ENCODE measurements at regions not wholly inside any gene's neighbourhood (a gene's known extent, or its start where the extent isn't known, plus 50 kb on each side); places are given as distances from the start of the nearest gene placed in this dataset.

- no peaks in the 10 kb centered on the region for H3K36me3 ChIP-seq (ENCODE audit: control insufficient read depth in 4 of 4, insufficient read depth in 4 of 4, low read length in 3 of 4)
- no peak overlapping the region for H3K4me3 ChIP-seq (ENCODE audit: control insufficient read depth in 1 of 7, extremely low read depth in 1 of 7, insufficient read depth in 4 of 7, low read depth in 2 of 7, low read length in 6 of 7)
- no peaks in the 10 kb centered on the region for H3K4me1 ChIP-seq (ENCODE audit: control extremely low read depth in 1 of 4, control insufficient read depth in 4 of 4, insufficient read depth in 4 of 4, low read length in 3 of 4)
- no peak overlapping the region for H3K27ac ChIP-seq (ENCODE audit: insufficient read depth in 1 of 2, low read depth in 1 of 2, low read length in 2 of 2, poor library complexity in 1 of 2, severe bottlenecking in 2 of 2)
- H3K27me3 ChIP-seq (replicated peaks in 2 of 5; ENCODE audit: control insufficient read depth in 4 of 5, insufficient read depth in 5 of 5, low read length in 4 of 5): no peaks in the 10 kb centered on the region
- H3K9me3 ChIP-seq (ENCODE audit: control extremely low read depth in 1 of 5, control insufficient read depth in 4 of 5, insufficient read depth in 2 of 5, low read depth in 1 of 5, low read length in 4 of 5): no peaks in the 10 kb centered on the region
- CTCF ChIA-PET: no interaction called here
- no peak for DNase-seq
- POLR2A ChIA-PET: no interaction called here
- WGBS (ENCODE audit: insufficient coverage): 80% methylated on average over 1 of the region's 1 CpG
Measured at GRCh38 chrX:7242613-7243012, 94.7 kb upstream of the PUDP start.

GRCh38 chrX:7240929-7241328 lies 93.0 kb upstream of the PUDP start:
- Histone ChIP-seq H3K27ac (ENCODE audit: insufficient read depth in 1 of 2, low read depth in 1 of 2, low read length in 2 of 2, poor library complexity in 1 of 2, severe bottlenecking in 2 of 2) (no peak overlapping the region), H3K4me3 (ENCODE audit: control insufficient read depth in 1 of 7, extremely low read depth in 1 of 7, insufficient read depth in 4 of 7, low read depth in 2 of 7, low read length in 6 of 7) (no peak overlapping the region), H3K36me3 (ENCODE audit: control insufficient read depth in 4 of 4, insufficient read depth in 4 of 4, low read length in 3 of 4) (no peaks in the 10 kb centered on the region), H3K27me3 (replicated peaks in 2 of 5; ENCODE audit: control insufficient read depth in 4 of 5, insufficient read depth in 5 of 5, low read length in 4 of 5) (no peaks in the 10 kb centered on the region), H3K9me3 (ENCODE audit: control extremely low read depth in 1 of 5, control insufficient read depth in 4 of 5, insufficient read depth in 2 of 5, low read depth in 1 of 5, low read length in 4 of 5) (no peaks in the 10 kb centered on the region), H3K4me1 (ENCODE audit: control extremely low read depth in 1 of 4, control insufficient read depth in 4 of 4, insufficient read depth in 4 of 4, low read length in 3 of 4) (no peaks in the 10 kb centered on the region)
- ChIA-PET CTCF (no interaction called here), POLR2A (no interaction called here)
- DNase-seq: no peak
- no CpG with 5 or more reads among the region's 2 CpGs for WGBS (ENCODE audit: insufficient coverage)

DNA sequence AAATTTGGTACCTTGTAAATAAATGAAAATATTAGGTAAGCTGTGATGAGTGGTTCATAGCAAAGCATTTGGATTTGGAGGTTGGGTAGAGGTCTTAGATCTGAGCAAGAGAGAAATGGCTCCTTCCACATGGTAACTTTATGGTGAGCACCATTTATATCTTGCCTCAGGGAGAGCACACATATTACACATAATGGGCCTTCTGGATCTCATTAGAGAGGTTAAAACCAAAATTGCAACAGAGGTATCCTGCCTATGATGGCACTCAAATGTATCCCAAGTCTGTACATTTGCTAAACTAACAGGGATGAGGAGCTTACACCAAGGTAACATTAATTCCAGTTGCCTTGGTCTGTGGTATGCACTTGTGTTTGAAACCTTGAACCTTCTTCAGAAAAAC lies 87.1 kb upstream of the PUDP start:
- POLR2A ChIA-PET: no interaction called here
- CTCF ChIA-PET: no interaction called here
- no peak overlapping the region for H3K27ac ChIP-seq (ENCODE audit: insufficient read depth in 1 of 2, low read depth in 1 of 2, low read length in 2 of 2, poor library complexity in 1 of 2, severe bottlenecking in 2 of 2)
- DNase-seq: no peak
- no peaks in the 10 kb centered on the region for H3K4me1 ChIP-seq (ENCODE audit: control extremely low read depth in 1 of 4, control insufficient read depth in 4 of 4, insufficient read depth in 4 of 4, low read length in 3 of 4)
- H3K4me3 ChIP-seq (ENCODE audit: control insufficient read depth in 1 of 7, extremely low read depth in 1 of 7, insufficient read depth in 4 of 7, low read depth in 2 of 7, low read length in 6 of 7): no peak overlapping the region
- H3K36me3 ChIP-seq (ENCODE audit: control insufficient read depth in 4 of 4, insufficient read depth in 4 of 4, low read length in 3 of 4): no peaks in the 10 kb centered on the region
- H3K9me3 ChIP-seq (ENCODE audit: control extremely low read depth in 1 of 5, control insufficient read depth in 4 of 5, insufficient read depth in 2 of 5, low read depth in 1 of 5, low read length in 4 of 5): peaks cover 0 to 1% (median 0%) of the 10 kb centered on the region in 5 experiments
- H3K27me3 ChIP-seq (replicated peaks in 2 of 5; ENCODE audit: control insufficient read depth in 4 of 5, insufficient read depth in 5 of 5, low read length in 4 of 5): no peaks in the 10 kb centered on the region

DNA sequence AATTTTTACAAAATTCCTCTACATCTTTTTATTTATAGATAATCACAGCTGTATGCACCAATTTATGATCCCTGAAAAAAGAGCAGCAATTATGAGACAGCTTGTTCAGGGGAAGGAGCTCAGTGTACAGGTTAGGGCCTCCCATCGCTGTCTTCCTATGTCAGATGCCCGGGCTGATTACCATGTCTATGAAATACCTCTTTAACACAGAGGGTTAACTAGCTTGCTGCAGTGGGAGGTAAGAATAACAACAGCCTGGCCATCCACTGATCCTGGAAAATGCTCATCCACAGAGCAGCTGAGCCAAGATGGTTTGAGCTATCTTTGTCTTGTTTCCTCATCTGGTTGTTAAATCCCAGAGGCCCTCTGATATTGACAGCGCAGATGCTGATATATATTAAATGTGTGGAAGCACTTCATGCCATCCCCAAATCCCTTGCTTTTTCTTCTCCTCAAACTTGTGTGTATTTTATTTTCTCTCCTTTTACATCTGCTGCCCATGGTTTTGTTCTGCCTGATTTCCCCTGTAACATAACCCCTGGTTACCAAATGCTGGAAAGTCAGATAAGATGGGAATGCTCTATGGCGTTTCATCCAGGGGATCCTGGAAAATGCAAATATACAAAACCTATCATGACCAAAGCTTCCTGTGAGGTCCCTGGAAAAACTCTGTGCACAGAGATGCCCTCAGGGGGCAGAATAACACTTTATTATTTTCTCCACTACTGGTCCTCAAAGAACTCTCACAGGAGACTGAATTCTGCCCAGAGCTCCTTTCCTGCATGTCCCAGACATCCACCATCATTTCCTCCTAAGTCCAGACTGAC lies 85.8 kb upstream of the PUDP start:
- Histone ChIP-seq H3K4me3 (ENCODE audit: control insufficient read depth in 1 of 7, extremely low read depth in 1 of 7, insufficient read depth in 4 of 7, low read depth in 2 of 7, low read length in 6 of 7) (no peak overlapping the region), H3K27ac (ENCODE audit: insufficient read depth in 1 of 2, low read depth in 1 of 2, low read length in 2 of 2, poor library complexity in 1 of 2, severe bottlenecking in 2 of 2) (no peak overlapping the region), H3K27me3 (replicated peaks in 2 of 5; ENCODE audit: control insufficient read depth in 4 of 5, insufficient read depth in 5 of 5, low read length in 4 of 5) (no peaks in the 10 kb centered on the region), H3K9me3 (ENCODE audit: control extremely low read depth in 1 of 5, control insufficient read depth in 4 of 5, insufficient read depth in 2 of 5, low read depth in 1 of 5, low read length in 4 of 5) (peaks cover 0 to 1% (median 0%) of the 10 kb centered on the region in 5 experiments), H3K36me3 (ENCODE audit: control insufficient read depth in 4 of 4, insufficient read depth in 4 of 4, low read length in 3 of 4) (no peaks in the 10 kb centered on the region), H3K4me1 (ENCODE audit: control extremely low read depth in 1 of 4, control insufficient read depth in 4 of 4, insufficient read depth in 4 of 4, low read length in 3 of 4) (no peaks in the 10 kb centered on the region)
- no peak for DNase-seq
- ChIA-PET POLR2A (no interaction called here), CTCF (no interaction called here)
- WGBS (ENCODE audit: insufficient coverage): no CpG with 5 or more reads among the region's 4 CpGs

DNA sequence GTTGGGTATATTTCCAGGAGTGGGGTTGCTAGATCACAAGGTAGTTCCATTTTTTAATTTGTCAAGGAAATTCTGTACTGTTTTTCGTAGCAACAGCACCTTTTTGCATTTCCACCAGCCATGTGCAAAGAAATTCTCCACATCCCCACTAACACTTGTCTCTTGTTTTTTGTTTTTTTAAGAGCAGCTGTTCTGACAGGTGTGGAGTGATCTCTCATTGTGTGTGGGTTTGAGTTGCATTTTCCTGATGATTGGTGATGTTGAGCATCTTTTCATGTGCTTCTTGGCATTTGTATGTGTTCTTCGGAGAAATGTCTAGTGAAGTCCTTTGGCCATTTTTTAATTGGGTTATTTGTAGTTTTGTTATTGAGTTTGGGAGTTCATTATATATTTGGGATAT lies 80.3 kb upstream of the PUDP start:
- no peak for DNase-seq
- ChIA-PET CTCF (no interaction called here), POLR2A (no interaction called here)
- H3K4me3 ChIP-seq (ENCODE audit: control insufficient read depth in 1 of 7, extremely low read depth in 1 of 7, insufficient read depth in 4 of 7, low read depth in 2 of 7, low read length in 6 of 7): no peak overlapping the region
- 100% methylated on average over 1 of the region's 2 CpGs for WGBS (ENCODE audit: insufficient coverage)
- H3K9me3 ChIP-seq (ENCODE audit: control extremely low read depth in 1 of 5, control insufficient read depth in 4 of 5, insufficient read depth in 2 of 5, low read depth in 1 of 5, low read length in 4 of 5): peaks cover 0 to 1% (median 0%) of the 10 kb centered on the region in 5 experiments
- H3K4me1 ChIP-seq (ENCODE audit: control extremely low read depth in 1 of 4, control insufficient read depth in 4 of 4, insufficient read depth in 4 of 4, low read length in 3 of 4): no peaks in the 10 kb centered on the region
- no peaks in the 10 kb centered on the region for H3K27me3 ChIP-seq (replicated peaks in 2 of 5; ENCODE audit: control insufficient read depth in 4 of 5, insufficient read depth in 5 of 5, low read length in 4 of 5)
- no peak overlapping the region for H3K27ac ChIP-seq (ENCODE audit: insufficient read depth in 1 of 2, low read depth in 1 of 2, low read length in 2 of 2, poor library complexity in 1 of 2, severe bottlenecking in 2 of 2)
- H3K36me3 ChIP-seq (ENCODE audit: control insufficient read depth in 4 of 4, insufficient read depth in 4 of 4, low read length in 3 of 4): no peaks in the 10 kb centered on the region

DNA sequence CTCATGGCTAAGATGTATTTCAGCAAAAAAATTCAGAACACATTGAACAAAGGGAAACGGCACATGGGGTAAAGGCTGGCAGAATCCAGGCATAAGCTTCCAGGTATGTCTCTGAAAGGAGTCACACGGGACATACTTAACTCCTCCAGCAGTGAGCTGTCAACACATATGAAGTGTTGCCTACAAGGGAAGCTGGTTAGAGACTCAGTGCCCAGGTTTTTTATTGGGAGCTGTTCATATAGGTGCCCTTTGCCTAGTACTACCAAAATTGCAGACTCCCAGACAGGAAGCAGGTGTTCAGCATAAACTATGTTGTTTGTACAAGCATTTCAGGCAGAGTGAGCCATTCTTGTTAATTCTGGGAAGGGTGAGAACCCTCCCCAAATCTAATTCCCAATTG lies 77.4 kb upstream of the PUDP start:
- H3K4me1 ChIP-seq (ENCODE audit: control extremely low read depth in 1 of 4, control insufficient read depth in 4 of 4, insufficient read depth in 4 of 4, low read length in 3 of 4): no peaks in the 10 kb centered on the region
- H3K27ac ChIP-seq (ENCODE audit: insufficient read depth in 1 of 2, low read depth in 1 of 2, low read length in 2 of 2, poor library complexity in 1 of 2, severe bottlenecking in 2 of 2): no peak overlapping the region
- H3K27me3 ChIP-seq (replicated peaks in 2 of 5; ENCODE audit: control insufficient read depth in 4 of 5, insufficient read depth in 5 of 5, low read length in 4 of 5): no peaks in the 10 kb centered on the region
- WGBS (ENCODE audit: insufficient coverage): 89% methylated on average over 2 of the region's 2 CpGs
- no peaks in the 10 kb centered on the region for H3K9me3 ChIP-seq (ENCODE audit: control extremely low read depth in 1 of 5, control insufficient read depth in 4 of 5, insufficient read depth in 2 of 5, low read depth in 1 of 5, low read length in 4 of 5)
- no peaks in the 10 kb centered on the region for H3K36me3 ChIP-seq (ENCODE audit: control insufficient read depth in 4 of 4, insufficient read depth in 4 of 4, low read length in 3 of 4)
- no peak overlapping the region for H3K4me3 ChIP-seq (ENCODE audit: control insufficient read depth in 1 of 7, extremely low read depth in 1 of 7, insufficient read depth in 4 of 7, low read depth in 2 of 7, low read length in 6 of 7)
- DNase-seq: no peak
- ChIA-PET CTCF (no interaction called here), POLR2A (no interaction called here)

GRCh38 chrX:7223271-7223670 lies 75.3 kb upstream of the PUDP start:
- H3K27ac ChIP-seq (ENCODE audit: insufficient read depth in 1 of 2, low read depth in 1 of 2, low read length in 2 of 2, poor library complexity in 1 of 2, severe bottlenecking in 2 of 2): no peak overlapping the region
- H3K4me3 ChIP-seq (ENCODE audit: control insufficient read depth in 1 of 7, extremely low read depth in 1 of 7, insufficient read depth in 4 of 7, low read depth in 2 of 7, low read length in 6 of 7): no peak overlapping the region
- WGBS (ENCODE audit: insufficient coverage): 100% methylated on average over 1 of the region's 2 CpGs
- ChIA-PET CTCF (no interaction called here), POLR2A (no interaction called here)
- DNase-seq: no peak
- H3K36me3 ChIP-seq (ENCODE audit: control insufficient read depth in 4 of 4, insufficient read depth in 4 of 4, low read length in 3 of 4): no peaks in the 10 kb centered on the region
- no peaks in the 10 kb centered on the region for H3K27me3 ChIP-seq (replicated peaks in 2 of 5; ENCODE audit: control insufficient read depth in 4 of 5, insufficient read depth in 5 of 5, low read length in 4 of 5)
- no peaks in the 10 kb centered on the region for H3K9me3 ChIP-seq (ENCODE audit: control extremely low read depth in 1 of 5, control insufficient read depth in 4 of 5, insufficient read depth in 2 of 5, low read depth in 1 of 5, low read length in 4 of 5)
- H3K4me1 ChIP-seq (ENCODE audit: control extremely low read depth in 1 of 4, control insufficient read depth in 4 of 4, insufficient read depth in 4 of 4, low read length in 3 of 4): no peaks in the 10 kb centered on the region

Measured in common myeloid progenitor, CD34-positive (primary cell).